ENCODE measurements at regions not wholly inside any gene's neighbourhood (a gene's known extent, or its start where the extent isn't known, plus 50 kb on each side); places are given as distances from the start of the nearest gene placed in this dataset.

DNA sequence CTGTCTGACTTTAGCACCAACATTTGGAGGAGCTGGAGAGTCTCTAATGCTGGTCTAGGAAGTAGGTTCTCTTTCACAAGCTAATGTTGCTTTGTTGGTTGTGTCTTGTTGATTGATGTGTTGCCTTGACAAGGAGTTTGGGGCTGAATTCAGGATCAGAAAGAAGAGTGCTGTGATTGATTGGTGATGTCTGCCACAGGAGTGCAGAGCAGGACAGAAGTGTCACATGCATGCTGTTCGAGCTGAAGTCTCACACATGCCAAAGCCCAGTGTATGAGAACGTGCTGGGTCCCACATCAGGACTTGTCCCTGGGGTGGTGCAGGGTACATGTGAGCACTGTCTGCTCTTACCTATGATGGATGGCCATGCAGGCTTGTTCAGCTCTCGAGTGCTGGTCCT, 694.4 kb downstream of the MATN1 start:
- BruUV-seq (replicated peaks): no TSS peak
- H2AFZ ChIP-seq (ENCODE audit: control insufficient read depth, low read depth, low read length): no peak overlapping the region
- no peak overlapping the region for H3K4me3 ChIP-seq
- H3K9me3 ChIP-seq (replicated peaks; ENCODE audit: control insufficient read depth, insufficient read depth, low read length): no peaks in the 10 kb centered on the region
- H3K36me3 ChIP-seq (ENCODE audit: control insufficient read depth in 2 of 2, insufficient read depth in 2 of 2, low read length in 1 of 2): no peaks in the 10 kb centered on the region
- RAD21 ChIA-PET (ENCODE audit: unreplicated experiment): no interaction called here
- intact Hi-C loops (cut with micrococcal nuclease; ENCODE audit: unreplicated experiment) (no loop called here), in situ Hi-C loops (cut with MboI) (no loop called here)
- CTCF ChIA-PET: no interaction called here
- H4K20me1 ChIP-seq (ENCODE audit: control insufficient read depth, insufficient read depth): no peaks in the 10 kb centered on the region
- WGBS (ENCODE audit: insufficient coverage, insufficient replicate concordance, low lambda C conversion rate, missing lambda C conversion rate): 0% methylated on average over 3 of the region's 3 CpGs
- H3K4me2 ChIP-seq (ENCODE audit: control insufficient read depth, insufficient read depth): no peak overlapping the region
- TF ChIP-seq FOXM1 (IDR thresholded peaks at IDR 0.05; ENCODE audit: low read depth, low read length): no peak
- TF ChIP-seq MYC (IDR thresholded peaks at IDR 0.05; ENCODE audit: insufficient read depth, insufficient read length, insufficient replicate concordance, low read length, severe bottlenecking): no peak
- TF ChIP-seq, protein P1, sequence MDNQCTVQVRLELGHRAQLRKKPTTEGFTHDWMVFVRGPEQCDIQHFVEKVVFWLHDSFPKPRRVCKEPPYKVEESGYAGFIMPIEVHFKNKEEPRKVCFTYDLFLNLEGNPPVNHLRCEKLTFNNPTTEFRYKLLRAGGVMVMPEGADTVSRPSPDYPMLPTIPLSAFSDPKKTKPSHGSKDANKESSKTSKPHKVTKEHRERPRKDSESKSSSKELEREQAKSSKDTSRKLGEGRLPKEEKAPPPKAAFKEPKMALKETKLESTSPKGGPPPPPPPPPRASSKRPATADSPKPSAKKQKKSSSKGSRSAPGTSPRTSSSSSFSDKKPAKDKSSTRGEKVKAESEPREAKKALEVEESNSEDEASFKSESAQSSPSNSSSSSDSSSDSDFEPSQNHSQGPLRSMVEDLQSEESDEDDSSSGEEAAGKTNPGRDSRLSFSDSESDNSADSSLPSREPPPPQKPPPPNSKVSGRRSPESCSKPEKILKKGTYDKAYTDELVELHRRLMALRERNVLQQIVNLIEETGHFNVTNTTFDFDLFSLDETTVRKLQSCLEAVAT (IDR thresholded peaks at IDR 0.05): peak; percentile 63
- DNase-seq (ENCODE audit: low read depth, low spot score) (no peak), ATAC-seq (no peak), FAIRE-seq (no peak)
- no peak overlapping the region for H3K27ac ChIP-seq (ENCODE audit: control insufficient read depth, insufficient read depth)
- no peaks in the 10 kb centered on the region for H3K27me3 ChIP-seq (replicated peaks in 1 of 2; ENCODE audit: control insufficient read depth in 2 of 2, insufficient read depth in 2 of 2, low read length in 1 of 2)
- no peaks in the 10 kb centered on the region for H3K79me2 ChIP-seq (ENCODE audit: control insufficient read depth, insufficient read depth, low read length)
- no peaks in the 10 kb centered on the region for H3K4me1 ChIP-seq (ENCODE audit: control insufficient read depth, insufficient read depth, low read length)
- POLR2A ChIA-PET: no interaction called here
- no peak overlapping the region for H3K9ac ChIP-seq (ENCODE audit: control insufficient read depth, insufficient read depth, low read length)
- SMC1A ChIA-PET (ENCODE audit: uncharacterized antibody, unreplicated experiment): no interaction called here

DNA sequence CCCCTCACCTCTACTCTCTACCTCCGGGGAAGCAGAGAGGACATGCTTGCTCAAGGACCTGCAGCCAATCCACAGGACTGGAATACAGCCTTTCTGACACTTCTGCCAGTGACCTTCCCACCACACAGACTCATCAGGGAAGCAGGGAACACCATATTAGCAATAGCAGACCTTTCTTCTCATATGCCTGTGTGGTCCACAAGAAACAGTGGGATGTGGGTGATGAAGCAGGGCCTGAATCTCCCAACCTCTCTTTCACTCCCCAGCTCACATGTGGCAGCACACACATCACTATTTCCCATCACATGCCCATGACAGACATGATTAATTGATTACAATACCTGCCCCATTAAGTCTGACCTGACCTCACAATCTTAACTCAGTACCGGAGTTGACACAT, 695.1 kb downstream of the MATN1 start:
- H3K9ac ChIP-seq (ENCODE audit: control insufficient read depth, insufficient read depth, low read length): no peak overlapping the region
- H3K79me2 ChIP-seq (ENCODE audit: control insufficient read depth, insufficient read depth, low read length): no peaks in the 10 kb centered on the region
- no peak overlapping the region for H3K27ac ChIP-seq (ENCODE audit: control insufficient read depth, insufficient read depth)
- H3K27me3 ChIP-seq (replicated peaks in 1 of 2; ENCODE audit: control insufficient read depth in 2 of 2, insufficient read depth in 2 of 2, low read length in 1 of 2): no peaks in the 10 kb centered on the region
- WGBS (ENCODE audit: insufficient coverage, insufficient replicate concordance, low lambda C conversion rate, missing lambda C conversion rate): 23% methylated on average over 2 of the region's 2 CpGs
- ChIA-PET SMC1A (ENCODE audit: uncharacterized antibody, unreplicated experiment) (no interaction called here), RAD21 (ENCODE audit: unreplicated experiment) (no interaction called here), CTCF (no interaction called here), POLR2A (no interaction called here)
- no peak for DNase-seq (ENCODE audit: low read depth, low spot score)
- no peaks in the 10 kb centered on the region for H3K4me1 ChIP-seq (ENCODE audit: control insufficient read depth, insufficient read depth, low read length)
- intact Hi-C loops (cut with micrococcal nuclease; ENCODE audit: unreplicated experiment): no loop called here
- in situ Hi-C loops (cut with MboI): no loop called here
- no peaks in the 10 kb centered on the region for H4K20me1 ChIP-seq (ENCODE audit: control insufficient read depth, insufficient read depth)
- H2AFZ ChIP-seq (ENCODE audit: control insufficient read depth, low read depth, low read length): no peak overlapping the region
- H3K4me2 ChIP-seq (ENCODE audit: control insufficient read depth, insufficient read depth): no peak overlapping the region
- no peaks in the 10 kb centered on the region for H3K36me3 ChIP-seq (ENCODE audit: control insufficient read depth in 2 of 2, insufficient read depth in 2 of 2, low read length in 1 of 2)
- H3K9me3 ChIP-seq (replicated peaks; ENCODE audit: control insufficient read depth, insufficient read depth, low read length): no peaks in the 10 kb centered on the region
- no peak for ATAC-seq
- FAIRE-seq: no peak
- no peak overlapping the region for H3K4me3 ChIP-seq
- BruUV-seq (replicated peaks): no TSS peak
- TF ChIP-seq RELA (IDR thresholded peaks at IDR 0.05; ENCODE audit: borderline replicate concordance, partially characterized antibody): no peak
- TF ChIP-seq NR2C1 (IDR thresholded peaks at IDR 0.05): no peak
- TF ChIP-seq, protein P2, sequence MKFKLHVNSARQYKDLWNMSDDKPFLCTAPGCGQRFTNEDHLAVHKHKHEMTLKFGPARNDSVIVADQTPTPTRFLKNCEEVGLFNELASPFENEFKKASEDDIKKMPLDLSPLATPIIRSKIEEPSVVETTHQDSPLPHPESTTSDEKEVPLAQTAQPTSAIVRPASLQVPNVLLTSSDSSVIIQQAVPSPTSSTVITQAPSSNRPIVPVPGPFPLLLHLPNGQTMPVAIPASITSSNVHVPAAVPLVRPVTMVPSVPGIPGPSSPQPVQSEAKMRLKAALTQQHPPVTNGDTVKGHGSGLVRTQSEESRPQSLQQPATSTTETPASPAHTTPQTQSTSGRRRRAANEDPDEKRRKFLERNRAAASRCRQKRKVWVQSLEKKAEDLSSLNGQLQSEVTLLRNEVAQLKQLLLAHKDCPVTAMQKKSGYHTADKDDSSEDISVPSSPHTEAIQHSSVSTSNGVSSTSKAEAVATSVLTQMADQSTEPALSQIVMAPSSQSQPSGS (IDR thresholded peaks at IDR 0.05; ENCODE audit: low read length): no peak
- TF ChIP-seq RUNX3 (IDR thresholded peaks at IDR 0.05; ENCODE audit: low read length): no peak
- TF ChIP-seq ASH2L (IDR thresholded peaks at IDR 0.05; ENCODE audit: borderline replicate concordance, low read depth): no peak
- no peak for TF ChIP-seq ATF7 (IDR thresholded peaks at IDR 0.05; ENCODE audit: low read depth)
- TF ChIP-seq ZNF217 (IDR thresholded peaks at IDR 0.05): no peak
- TF ChIP-seq, protein P3, sequence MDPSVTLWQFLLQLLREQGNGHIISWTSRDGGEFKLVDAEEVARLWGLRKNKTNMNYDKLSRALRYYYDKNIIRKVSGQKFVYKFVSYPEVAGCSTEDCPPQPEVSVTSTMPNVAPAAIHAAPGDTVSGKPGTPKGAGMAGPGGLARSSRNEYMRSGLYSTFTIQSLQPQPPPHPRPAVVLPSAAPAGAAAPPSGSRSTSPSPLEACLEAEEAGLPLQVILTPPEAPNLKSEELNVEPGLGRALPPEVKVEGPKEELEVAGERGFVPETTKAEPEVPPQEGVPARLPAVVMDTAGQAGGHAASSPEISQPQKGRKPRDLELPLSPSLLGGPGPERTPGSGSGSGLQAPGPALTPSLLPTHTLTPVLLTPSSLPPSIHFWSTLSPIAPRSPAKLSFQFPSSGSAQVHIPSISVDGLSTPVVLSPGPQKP (IDR thresholded peaks at IDR 0.05; ENCODE audit: low read depth, low read length): no peak
- TF ChIP-seq NFXL1 (IDR thresholded peaks at IDR 0.05; ENCODE audit: borderline replicate concordance): no peak
- TF ChIP-seq SMAD1 (IDR thresholded peaks at IDR 0.05; ENCODE audit: low read depth, partially characterized antibody): no peak
- TF ChIP-seq BMI1 (IDR thresholded peaks at IDR 0.05; ENCODE audit: borderline replicate concordance): no peak
- TF ChIP-seq RAD21 (IDR thresholded peaks at IDR 0.05; ENCODE audit: insufficient read depth, low read depth, low read length): no peak
- TF ChIP-seq STAT3 (IDR thresholded peaks at IDR 0.05; ENCODE audit: low read depth, low read length): no peak
- TF ChIP-seq EED (IDR thresholded peaks at IDR 0.05; ENCODE audit: low read depth): no peak
